Gastroesophageal sphincter (tissue), 4 donors: ENCODE measurements at regions not wholly inside any gene's neighbourhood (a gene's known extent, or its start where the extent isn't known, plus 50 kb on each side); places are given as distances from the start of the nearest gene placed in this dataset.

Source experiments
- ATAC-seq: fragments of 150-250 bp; one replicate; pipeline ENCODE4 v1.9.1; 2016; ENCODE audit warnings: mild to moderate bottlenecking, moderate library complexity
- H3K27ac ChIP-seq, 4 donors: fragments of 200-600 bp; sonication (generic) in 3 of 4; 1 replicate in 3 of 4; 2 replicates in 1 of 4; pipeline ENCODE4 v1.5.1; 2016 to 2019
- H3K27me3 ChIP-seq: fragments of 200-600 bp; sonication (generic); one replicate; pipeline ENCODE4 v1.5.1; 2019
- H3K36me3 ChIP-seq, 2 donors: fragments of 200-600 bp; sonication (generic); one replicate each; pipeline ENCODE4 v1.5.1; 2019; ENCODE audit warnings: control low read depth in 1 of 2
- H3K4me1 ChIP-seq, 3 donors: fragments of 200-600 bp; sonication (generic); 1 replicate in 2 of 3; 2 replicates in 1 of 3; pipeline ENCODE4 v1.5.1; 2016 to 2019; ENCODE audit warnings: control low read depth in 2 of 3
- H3K4me3 ChIP-seq, 2 donors: fragments of 200-600 bp; sonication (generic); one replicate each; pipeline ENCODE4 v1.5.1; 2019; ENCODE audit warnings: mild to moderate bottlenecking in 1 of 2, moderate library complexity in 1 of 2
- H3K9me3 ChIP-seq, 3 donors: fragments of 200-600 bp; sonication (generic); one replicate each; pipeline ENCODE4 v1.5.1; 2017 to 2019; ENCODE audit warnings: control low read depth in 2 of 3
- EP300 ChIP-seq: sonication (generic); formaldehyde crosslinking; IDR thresholded peaks from one replicate; pipeline ENCODE4 v1.6.1; 2017; ENCODE audit warnings: antibody characterized with exemption, mild to moderate bottlenecking
- POLR2A ChIP-seq, 2 donors: fragments of 450-650 bp; IDR thresholded peaks; one replicate each; pipeline ENCODE4 v1.6.1; 2017; ENCODE audit warnings: antibody characterized with exemption in 2 of 2, mild to moderate bottlenecking in 2 of 2, moderate library complexity in 1 of 2
- POLR2AphosphoS5 ChIP-seq: sonication (generic); formaldehyde crosslinking; IDR thresholded peaks from one replicate; pipeline ENCODE4 v1.6.1; 2017; ENCODE audit warnings: antibody characterized with exemption
- WGBS, 2 donors: methylation state at CpG; one replicate each; pipeline ENCODE4 v1.1.5; 2018; ENCODE audit warnings: low coverage in 1 of 2; 5-methylcytosine and 5-hydroxymethylcytosine counted together
- TF ChIP-seq, protein P1 (sequence below), 4 experiments: fragments of 200-600 bp in 2 of 4; fragments of 450-650 bp in 2 of 4; sonication (generic) in 1 of 4; IDR thresholded peaks; one replicate each; pipeline ENCODE4 v1.5.1; 2017 to 2019; ENCODE audit warnings: antibody characterized with exemption in 4 of 4, mild to moderate bottlenecking in 2 of 4, moderate library complexity in 2 of 4

- H3K27ac ChIP-seq, result no peak overlapping the region
- TF ChIP-seq, protein P1, sequence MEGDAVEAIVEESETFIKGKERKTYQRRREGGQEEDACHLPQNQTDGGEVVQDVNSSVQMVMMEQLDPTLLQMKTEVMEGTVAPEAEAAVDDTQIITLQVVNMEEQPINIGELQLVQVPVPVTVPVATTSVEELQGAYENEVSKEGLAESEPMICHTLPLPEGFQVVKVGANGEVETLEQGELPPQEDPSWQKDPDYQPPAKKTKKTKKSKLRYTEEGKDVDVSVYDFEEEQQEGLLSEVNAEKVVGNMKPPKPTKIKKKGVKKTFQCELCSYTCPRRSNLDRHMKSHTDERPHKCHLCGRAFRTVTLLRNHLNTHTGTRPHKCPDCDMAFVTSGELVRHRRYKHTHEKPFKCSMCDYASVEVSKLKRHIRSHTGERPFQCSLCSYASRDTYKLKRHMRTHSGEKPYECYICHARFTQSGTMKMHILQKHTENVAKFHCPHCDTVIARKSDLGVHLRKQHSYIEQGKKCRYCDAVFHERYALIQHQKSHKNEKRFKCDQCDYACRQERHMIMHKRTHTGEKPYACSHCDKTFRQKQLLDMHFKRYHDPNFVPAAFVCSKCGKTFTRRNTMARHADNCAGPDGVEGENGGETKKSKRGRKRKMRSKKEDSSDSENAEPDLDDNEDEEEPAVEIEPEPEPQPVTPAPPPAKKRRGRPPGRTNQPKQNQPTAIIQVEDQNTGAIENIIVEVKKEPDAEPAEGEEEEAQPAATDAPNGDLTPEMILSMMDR (IDR thresholded peaks at IDR 0.05), result no peak
- TF ChIP-seq POLR2A (IDR thresholded peaks at IDR 0.05) (no peak), EP300 (no peak), POLR2AphosphoS5 (no peak)
- no peak overlapping the region for H3K4me3 ChIP-seq
- H3K9me3 ChIP-seq, result peaks cover 0 to 10% (median 0%) of the 10 kb centered on the region in 3 donors
- no peaks in the 10 kb centered on the region for H3K27me3 ChIP-seq
- no peak for ATAC-seq
- no peaks in the 10 kb centered on the region for H3K4me1 ChIP-seq
- H3K36me3 ChIP-seq, result no peaks in the 10 kb centered on the region
Measured at GRCh38 chr12:16891673-16892072, 285.7 kb upstream of the LMO3 start.

DNA sequence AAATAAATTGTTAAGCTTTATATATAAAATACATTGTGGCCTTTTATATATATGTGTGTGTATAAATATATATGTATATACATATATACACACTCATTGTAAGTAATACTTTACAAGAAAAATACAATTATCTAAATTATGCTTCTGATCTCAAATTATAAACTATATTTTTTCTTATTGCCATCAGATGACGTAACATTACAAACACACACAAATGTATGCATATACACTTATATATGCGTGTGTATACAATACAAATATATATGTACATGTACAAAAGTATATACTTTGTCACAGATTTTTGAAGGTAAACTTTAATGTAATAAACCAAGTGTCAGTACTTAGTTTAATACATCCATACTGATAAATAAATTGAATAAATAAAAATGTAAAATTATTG lies 278.9 kb upstream of the LMO3 start:
- no peaks in the 10 kb centered on the region for H3K36me3 ChIP-seq

GRCh38 chr12:16884056-16884455 lies 278.1 kb upstream of the LMO3 start:
- WGBS, 2 donors, result 69 to 100% methylated on average over 1 of the region's 1 CpG
- ATAC-seq, result no peak
- TF ChIP-seq EP300 (no peak), POLR2AphosphoS5 (no peak), POLR2A (IDR thresholded peaks at IDR 0.05) (no peak)
- TF ChIP-seq, protein P1 (IDR thresholded peaks at IDR 0.05), result no peak
- Histone ChIP-seq H3K4me1 (no peaks in the 10 kb centered on the region), H3K27me3 (no peaks in the 10 kb centered on the region), H3K36me3 (no peaks in the 10 kb centered on the region), H3K9me3 (peaks cover 0 to 4% (median 0%) of the 10 kb centered on the region in 3 donors), H3K4me3 (no peak overlapping the region), H3K27ac (no peak overlapping the region)

More for the DNA sequence above, 278.9 kb upstream of the LMO3 start:
- Histone ChIP-seq H3K27me3 (no peaks in the 10 kb centered on the region), H3K4me1 (no peaks in the 10 kb centered on the region), H3K4me3 (no peak overlapping the region), H3K27ac (no peak overlapping the region), H3K9me3 (peaks cover 0 to 10% (median 0%) of the 10 kb centered on the region in 3 donors)
- no peak for ATAC-seq
- no peak for TF ChIP-seq POLR2A (IDR thresholded peaks at IDR 0.05)
- no peak for TF ChIP-seq POLR2AphosphoS5
- TF ChIP-seq EP300, result no peak
- WGBS, 2 donors, result 87 to 91% methylated on average over 2 of the region's 2 CpGs

DNA sequence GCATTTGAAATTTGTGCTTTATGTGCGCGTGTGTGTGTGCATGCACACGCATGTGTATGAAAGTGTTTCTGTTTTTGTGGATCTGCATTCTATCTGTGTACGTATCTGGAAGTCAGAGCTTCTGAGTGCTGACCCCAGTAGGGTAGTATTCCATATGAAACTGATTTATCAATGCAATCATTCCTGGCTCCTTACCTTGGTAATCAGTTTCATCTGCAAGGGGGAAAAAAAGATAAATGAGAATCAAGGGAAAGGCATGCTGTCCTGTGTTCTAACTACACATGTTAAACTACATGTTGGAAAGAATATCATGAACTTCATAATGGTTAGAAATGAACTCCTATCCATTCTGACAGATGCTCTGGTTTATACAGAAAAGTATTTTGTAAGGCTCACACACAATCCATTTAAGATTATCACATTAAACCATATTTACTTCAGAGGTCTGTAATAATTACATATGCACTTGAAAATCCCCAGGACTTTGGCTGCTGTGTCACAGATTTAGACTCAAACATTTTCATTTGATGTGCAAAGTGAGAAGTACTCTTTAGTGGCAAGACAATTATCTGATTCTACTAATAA lies 276.1 kb upstream of the LMO3 start:
- H3K4me1 ChIP-seq, result no peaks in the 10 kb centered on the region
- TF ChIP-seq EP300 (no peak), POLR2A (IDR thresholded peaks at IDR 0.05) (no peak), POLR2AphosphoS5 (no peak)
- TF ChIP-seq, protein P1 (IDR thresholded peaks at IDR 0.05), result no peak
- no peak for ATAC-seq
- WGBS, 2 donors, result 76 to 100% methylated on average over 4 of the region's 4 CpGs
- no peaks in the 10 kb centered on the region for H3K9me3 ChIP-seq
- H3K36me3 ChIP-seq, result no peaks in the 10 kb centered on the region
- H3K27ac ChIP-seq, result no peak overlapping the region
- H3K27me3 ChIP-seq, result no peaks in the 10 kb centered on the region
- H3K4me3 ChIP-seq, result no peak overlapping the region

GRCh38 chr12:16880864-16881285 lies 274.9 kb upstream of the LMO3 start:
- WGBS, 2 donors, result 10 to 25% methylated on average over 9 to 10 of the region's 10 CpGs
- Histone ChIP-seq H3K9me3 (no peaks in the 10 kb centered on the region), H3K27me3 (no peaks in the 10 kb centered on the region), H3K36me3 (no peaks in the 10 kb centered on the region), H3K4me3 (no peak overlapping the region), H3K27ac (no peak overlapping the region), H3K4me1 (no peaks in the 10 kb centered on the region)
- ATAC-seq, result no peak
- TF ChIP-seq POLR2AphosphoS5 (no peak), EP300 (no peak), POLR2A (IDR thresholded peaks at IDR 0.05) (no peak)
- TF ChIP-seq, protein P1 (IDR thresholded peaks at IDR 0.05), result no peak
